UCSD-AML1 (cell line): ENCODE measurements at regions not wholly inside any gene's neighbourhood (a gene's known extent, or its start where the extent isn't known, plus 50 kb on each side); places are given as distances from the start of the nearest gene placed in this dataset.

Experiments
- DNase-seq: peaks from one replicate; lab custom pipeline; 2025; ENCODE audit not compliant: unreplicated experiment; lab: John Stamatoyannopoulos, UW

DNA sequence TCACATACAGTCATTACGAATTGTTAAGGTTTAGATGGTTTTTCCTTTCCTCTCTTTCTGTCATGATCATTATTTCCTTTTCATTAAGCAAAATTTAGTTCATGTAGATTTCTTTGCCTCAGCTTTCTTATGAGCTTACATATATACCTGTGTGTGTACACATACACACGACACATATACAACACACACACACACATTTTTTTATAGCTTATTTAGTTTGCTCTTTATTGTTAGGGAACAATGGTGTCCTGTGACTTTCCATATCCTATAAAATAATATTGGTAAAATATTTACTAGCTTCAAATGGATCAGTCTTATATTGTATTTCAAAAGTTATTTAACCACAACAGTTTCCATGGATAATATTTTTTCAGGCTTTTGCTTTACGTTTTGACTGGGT, 840.7 kb downstream of the PCDH18 start:
- DNase-seq = no peak

DNA sequence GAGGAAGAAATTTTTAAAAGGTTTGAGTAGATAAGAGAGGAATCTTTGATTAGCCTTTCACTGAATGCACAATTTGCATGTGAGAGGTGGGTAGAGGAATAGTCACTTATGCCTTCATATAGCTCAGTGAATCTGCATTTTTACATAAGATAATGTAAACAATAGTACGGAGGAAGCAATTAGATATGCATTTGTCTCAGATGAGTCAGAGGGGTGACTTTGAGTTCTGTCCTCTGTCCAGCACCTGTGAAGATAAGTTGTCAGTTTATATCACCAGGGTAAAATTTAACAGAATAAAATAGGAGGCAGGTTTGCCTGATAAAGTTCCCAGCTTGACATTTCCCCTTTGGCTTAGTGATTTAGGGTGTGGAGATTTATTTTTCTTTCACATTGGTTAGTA, 841.9 kb downstream of the PCDH18 start:
- DNase-seq = no peak

DNA sequence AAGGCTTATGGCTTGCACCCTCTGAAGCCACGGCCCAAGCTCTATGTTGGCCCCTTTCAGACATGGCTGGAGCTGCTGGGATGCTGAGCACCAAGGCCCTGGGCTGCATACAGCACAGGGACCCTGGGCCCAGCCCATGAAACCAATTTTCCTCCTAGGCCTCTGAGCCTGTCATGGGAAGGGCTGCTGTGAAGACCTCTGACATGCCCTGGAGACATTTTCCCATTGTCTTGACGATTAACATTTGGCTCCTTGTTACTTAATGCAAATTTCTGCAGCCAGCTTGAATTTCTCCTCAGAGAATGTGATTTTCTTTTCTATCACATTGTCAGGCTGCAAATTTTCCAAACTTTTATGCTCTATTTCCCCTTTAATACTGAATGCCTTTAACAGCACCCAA, 844.7 kb downstream of the PCDH18 start:
- DNase-seq = no peak

DNA sequence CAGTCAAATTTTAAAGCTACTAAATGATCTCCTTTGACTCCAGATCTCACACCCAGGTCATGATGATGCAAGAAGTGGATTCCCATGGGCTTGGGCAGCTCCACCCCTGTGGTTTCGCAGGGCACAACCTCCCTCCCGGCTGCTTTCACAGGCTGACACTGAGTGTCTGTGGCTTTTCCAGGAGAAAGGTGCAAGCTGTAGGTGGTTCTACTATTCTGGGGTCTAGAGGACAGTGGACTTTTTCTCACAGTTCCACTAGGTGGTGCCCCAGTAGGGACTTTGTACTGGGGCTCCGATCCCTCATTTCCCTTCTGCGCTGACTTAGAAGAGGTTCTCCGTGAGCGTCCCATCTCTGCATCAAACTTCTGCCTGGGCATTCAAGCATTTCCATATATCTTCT, 845.2 kb downstream of the PCDH18 start:
- peak; percentile 14 for DNase-seq

DNA sequence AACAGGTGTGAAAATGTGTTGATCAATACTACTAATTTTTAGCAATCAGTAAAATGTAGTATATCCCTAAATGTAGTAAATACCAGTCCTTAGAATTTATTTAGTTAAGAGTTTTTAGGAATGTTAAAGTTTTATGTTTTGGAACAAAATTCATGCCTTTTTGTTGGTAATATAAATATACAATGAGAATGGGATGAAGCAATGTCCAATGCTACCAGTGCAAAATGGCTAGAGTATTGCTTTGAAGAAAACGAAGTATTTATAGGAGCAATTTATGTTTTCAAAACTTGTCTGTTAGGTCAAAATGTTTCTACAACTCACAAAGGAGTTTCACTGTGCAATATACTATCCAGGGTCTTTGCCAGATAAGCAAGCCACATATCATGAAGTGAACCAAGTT, 851.5 kb downstream of the PCDH18 start:
- DNase-seq = no peak

DNA sequence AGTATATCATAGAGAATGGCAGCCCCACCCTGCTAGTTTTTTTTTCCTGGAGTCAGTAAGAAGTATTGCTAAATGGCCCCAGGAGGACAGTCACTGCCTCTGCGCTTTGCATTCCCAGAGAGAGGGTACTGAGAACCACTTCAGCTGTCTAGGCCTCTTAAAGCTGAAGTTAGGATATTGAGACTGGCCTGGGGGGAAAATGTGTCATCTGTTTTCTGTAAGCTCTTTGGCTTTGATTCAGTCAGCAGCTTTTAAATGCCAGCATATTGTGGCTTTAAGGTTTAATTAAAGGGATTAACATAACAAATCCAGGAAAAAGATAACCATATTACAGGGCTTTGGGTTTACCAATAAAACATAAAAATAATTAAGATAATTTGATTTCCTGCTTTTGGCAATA, 852.0 kb downstream of the PCDH18 start:
- no peak for DNase-seq

DNA sequence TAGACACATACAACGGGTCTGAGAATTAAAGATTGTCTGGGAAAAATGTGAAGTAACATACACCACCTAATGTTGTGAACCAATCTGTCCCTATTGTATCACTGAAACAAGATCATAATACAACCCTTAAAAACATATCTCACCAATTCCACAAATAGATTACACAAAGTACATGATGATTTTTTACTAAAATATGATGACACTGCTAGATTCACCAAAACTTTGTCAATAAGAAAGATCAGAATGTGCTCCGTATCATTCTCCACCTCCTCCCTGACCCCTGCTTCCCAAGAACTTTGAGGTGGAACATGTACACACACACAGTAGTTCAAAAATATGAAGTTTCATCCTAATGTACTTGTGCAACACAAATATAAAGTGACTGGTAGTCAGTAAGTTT, 862.0 kb downstream of the PCDH18 start:
- DNase-seq = no peak

DNA sequence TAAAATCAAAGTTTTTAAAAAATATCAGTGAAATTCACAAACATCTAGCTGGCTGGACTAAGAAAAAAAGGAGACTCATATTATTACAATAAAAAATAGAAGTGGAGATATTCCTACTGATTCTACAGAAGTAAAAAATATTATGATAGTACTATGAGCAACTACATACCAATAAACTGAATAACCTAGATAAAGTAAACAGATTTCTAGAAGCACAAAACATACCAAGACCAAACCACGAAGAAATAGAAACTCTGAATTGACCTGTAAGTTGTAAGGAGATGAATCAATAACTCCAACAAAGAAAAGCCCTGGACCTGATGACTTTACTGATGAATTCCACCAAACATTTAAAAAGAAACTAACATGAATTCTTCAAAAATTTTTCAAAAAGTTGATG, 867.3 kb downstream of the PCDH18 start:
- DNase-seq = no peak

DNA sequence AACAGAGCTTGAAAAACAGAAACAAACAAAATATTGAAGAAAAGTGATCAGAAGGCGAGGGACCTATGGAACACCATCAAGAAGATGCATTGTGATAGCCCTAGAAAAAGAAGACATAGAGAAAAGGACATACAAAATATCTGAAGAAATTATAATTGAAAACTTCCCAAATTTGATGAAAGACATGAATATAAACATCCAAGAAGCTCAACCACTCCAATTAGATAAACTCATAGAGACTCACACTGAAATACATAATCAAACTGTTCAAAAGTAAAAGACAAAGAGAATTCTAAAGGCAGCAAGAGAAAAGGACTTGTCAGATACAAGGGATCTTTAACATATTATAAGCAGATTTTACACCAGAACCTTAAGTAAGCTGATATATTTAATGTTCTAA, 869.8 kb downstream of the PCDH18 start:
- no peak for DNase-seq

DNA sequence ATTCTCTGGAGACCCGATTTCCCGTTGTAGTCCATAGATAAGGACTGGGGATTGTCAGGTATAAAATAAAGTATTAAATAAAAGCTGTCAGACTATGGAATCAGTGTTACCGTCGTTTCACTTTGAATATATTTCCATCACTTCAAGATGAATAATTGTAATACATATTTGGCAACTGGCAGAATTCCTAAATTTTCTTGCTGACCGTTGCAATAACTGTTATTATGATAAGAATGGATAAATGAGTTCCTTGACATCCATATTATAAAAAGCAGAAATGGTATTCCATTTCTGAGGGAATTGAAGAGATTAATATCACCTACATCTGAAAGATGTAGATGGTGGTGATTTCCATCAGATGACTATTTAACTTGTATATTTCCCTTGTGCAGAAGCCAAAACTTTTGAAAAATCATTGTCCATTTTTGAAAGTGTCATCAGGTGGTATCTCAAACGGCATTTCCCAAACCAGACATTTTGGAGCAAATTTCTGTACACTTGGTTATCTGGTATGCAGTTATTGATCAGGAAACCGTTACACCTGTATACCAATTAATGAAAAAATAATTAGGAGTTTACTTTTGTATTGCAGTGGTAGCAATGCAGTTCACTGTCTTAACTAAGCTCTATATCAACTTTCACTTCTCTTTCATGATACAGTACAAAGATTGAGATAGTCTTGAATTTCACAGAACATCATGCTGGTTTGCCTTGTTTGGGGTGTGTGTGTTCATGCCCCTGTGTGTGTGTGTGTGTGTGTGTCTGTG, 878.5 kb downstream of the PCDH18 start:
- DNase-seq = no peak

DNA sequence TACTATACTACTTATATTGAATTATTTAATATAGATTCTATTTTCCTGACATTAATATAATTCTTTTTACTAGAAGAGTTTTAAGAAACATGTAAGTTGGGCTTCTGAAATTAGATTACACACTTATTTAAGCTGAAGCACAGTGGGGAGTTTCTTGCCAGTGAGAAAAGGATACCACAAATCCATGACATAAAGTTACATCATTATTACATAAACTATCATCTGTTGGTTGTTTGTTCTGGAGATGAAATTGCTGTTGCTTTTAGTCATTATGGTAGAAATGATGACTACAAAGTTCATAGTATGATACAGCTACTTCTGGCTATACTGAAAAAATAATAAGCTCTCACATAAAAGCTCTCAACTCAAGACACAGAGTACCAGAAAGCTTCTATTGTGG, 880.4 kb downstream of the PCDH18 start:
- DNase-seq = no peak

DNA sequence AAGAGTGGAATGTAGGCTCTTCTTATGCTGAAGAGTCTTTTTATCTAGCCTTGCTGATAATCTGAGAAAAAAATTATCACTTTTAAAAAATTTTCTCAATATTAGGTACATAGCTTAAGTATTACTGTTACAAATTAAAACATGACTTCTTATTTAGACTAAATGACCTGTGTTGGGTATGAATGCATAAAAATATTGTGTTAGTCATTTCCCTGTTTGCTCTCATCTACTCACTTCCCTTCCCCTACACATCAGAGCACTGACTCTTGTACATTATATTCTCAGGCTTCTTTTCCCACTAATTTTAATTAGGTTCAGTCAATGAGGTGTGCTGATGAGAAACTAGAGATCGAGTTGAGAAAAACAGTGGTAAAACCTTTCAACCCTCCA, 881.0 kb downstream of the PCDH18 start:
- no peak for DNase-seq

DNA sequence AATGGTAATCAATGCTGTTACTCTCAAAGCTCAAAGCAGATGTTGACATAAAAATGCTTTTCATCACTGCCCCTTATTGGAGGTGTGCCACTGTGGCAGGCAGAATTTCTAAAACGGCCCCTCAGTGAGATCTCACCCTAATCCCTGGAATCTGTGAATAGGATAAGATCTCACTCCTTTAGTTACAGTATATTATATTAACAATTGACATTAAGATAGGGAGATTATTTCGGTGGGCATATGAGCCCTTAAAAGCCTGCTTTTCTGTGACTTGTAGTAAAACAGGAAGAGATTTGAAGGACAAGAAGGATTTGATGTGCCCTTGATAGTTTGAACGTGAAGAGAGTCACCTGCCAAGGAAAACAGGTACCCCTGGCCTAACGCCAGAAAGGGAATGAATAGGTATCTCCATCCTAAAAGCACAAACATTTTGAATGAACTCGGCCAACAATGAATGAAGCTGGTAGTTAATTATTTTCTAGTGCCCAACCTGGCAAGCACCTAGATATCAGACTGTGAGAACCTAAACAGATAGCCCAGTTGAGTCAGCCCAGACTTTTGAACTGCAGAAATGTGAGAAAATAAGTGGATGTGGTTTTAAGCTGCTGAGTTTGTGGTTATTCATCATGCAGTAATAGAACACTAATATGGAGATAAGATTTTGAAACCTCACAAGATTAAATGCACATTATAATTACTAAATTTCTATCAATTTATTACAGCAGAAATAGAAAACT, 881.6 kb downstream of the PCDH18 start:
- no peak for DNase-seq

DNA sequence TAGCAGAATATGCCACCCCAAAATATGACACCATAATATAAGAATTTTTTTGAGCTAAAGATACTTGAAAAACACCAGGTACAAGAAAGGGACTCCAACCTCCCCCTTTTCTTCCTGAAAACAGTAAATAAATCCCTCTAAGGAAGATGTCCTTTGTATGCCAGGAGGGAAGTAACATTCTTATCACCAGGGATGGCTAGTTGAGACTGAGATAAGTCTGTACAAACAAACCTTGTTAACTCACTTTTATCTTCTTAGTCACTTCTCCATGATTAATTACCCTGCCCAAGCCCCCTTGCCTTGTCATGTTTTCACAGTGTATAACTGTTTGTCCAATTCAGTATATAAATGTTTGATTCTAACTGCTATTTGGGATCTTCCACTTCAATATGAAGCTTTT, 888.0 kb downstream of the PCDH18 start:
- no peak for DNase-seq

DNA sequence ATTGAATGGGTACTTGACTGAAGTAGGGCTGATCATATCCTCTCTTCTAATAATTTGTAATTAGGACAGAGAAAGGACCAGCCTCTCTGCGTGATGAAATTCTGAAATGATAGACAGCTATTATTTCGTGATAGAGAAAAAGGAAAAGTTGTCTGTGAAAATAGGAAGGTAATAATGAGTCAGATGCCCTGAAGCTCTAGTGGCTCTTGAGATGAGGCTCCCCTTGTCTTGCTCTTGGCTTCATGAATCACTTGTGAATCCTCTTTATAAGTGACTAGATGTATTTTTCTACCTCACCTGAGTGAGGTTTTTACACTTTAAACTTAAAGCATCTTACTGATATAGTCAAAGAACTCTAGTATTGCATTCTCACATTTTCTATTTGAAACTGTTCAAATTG, 888.9 kb downstream of the PCDH18 start:
- no peak for DNase-seq

DNA sequence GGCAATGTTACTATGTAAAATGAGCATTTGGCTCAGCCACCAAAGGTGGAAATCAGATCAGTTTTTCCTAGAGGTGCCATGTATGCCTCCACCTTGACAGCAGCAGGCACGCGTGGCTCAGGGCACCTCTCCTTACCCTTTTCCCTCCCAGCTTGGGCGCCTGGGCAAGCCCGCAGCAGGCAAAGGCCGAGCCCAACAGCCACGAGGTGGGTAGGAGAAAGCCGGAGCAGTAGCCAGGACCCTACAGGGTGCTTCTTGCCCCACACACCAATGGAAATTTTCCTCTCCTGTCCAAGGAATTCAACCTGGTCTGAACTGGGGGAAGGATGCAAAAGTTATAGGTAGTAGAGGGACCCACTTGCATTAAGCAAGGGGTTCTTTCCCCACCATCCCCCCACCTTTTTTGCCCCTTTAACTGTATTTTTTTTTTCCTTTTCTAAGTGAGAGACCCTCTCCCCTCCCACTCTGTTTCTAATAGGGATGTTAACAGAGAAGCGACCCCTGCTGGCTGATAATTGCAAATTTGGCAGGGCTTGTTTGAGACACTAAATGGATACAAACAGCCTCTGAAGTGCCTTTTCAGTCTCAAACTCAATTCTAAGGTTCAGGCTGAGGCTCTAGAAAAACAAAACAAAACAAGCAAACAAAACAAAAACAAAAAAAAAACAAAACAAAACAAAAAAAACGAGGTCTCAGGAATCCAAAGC, 895.1 kb downstream of the PCDH18 start:
- DNase-seq = peak; percentile 9

DNA sequence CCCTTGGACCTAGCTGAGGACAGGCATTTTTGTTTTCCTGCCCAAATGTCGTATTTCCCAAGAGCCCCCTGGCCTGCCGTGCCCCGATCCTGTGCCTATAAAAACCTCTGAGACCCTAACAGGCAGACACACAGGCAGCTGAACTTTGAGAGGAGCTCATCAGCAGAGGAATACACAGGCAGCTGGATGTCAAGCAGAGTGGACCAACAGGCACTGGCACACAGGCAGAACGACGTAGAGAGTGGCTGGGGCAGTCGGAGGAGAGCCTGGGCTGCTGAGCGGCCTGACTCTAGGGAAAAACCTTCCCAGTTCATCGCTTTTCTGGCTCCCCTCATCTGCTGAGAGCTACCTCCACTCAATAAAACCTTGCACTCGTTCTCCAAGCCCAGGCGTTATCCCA, 896.1 kb downstream of the PCDH18 start:
- peak; percentile 8 for DNase-seq

DNA sequence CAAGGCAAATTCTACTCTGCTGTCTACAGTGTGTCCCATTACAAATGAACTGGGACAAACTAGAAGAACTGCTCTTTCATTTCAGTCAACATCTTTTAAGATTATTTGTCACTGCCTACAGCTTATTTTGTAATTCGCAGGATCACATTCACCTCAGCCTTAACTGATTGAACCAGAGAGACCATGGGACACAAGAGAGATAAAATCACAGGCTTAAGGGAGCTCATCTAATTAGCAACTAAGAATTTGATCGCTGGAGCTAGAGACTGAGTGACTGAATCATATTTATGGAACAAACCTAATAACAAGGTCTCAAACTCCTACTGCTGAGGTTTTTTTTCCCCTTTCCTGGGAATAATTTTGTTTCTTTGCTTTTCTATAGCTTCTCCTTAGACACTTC, 898.2 kb downstream of the PCDH18 start:
- no peak for DNase-seq

DNA sequence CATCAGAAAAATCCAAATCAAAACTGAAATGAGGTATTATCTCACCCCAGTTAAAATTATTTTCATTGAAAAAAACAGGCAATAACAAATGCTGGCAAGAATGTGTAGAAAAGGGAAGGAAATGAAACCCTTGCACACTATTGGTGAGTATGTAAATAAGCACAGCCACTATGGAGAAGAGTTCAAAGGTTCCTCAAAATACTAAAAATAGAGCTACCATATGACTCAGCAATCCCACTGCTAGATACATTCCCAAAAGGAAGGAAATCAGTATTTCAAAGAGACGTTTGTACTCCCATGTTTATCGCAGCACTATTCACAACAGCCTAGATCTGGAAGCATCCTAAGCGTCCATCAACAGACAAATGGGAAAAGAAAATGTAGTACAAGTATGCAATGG, 932.4 kb downstream of the PCDH18 start:
- DNase-seq = no peak

DNA sequence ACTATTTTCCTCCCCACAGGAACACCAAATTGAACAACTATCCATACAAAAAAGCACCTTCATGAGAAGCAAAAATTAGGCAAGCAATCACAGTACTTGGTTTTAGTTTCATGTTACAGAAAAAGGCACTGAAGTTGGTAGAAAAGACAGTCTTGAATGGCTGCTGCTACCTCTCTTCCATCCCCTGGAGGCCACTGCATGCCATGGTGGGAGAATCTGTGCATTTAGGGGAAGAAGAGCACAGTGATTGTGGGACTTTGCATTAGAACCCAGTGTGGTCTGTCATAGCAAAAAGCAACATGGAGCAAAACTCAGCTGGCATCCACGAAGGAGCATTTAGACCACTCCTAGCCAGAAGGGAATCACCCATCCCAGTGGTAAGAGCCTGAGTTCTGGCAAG, 941.9 kb downstream of the PCDH18 start:
- no peak for DNase-seq

DNA sequence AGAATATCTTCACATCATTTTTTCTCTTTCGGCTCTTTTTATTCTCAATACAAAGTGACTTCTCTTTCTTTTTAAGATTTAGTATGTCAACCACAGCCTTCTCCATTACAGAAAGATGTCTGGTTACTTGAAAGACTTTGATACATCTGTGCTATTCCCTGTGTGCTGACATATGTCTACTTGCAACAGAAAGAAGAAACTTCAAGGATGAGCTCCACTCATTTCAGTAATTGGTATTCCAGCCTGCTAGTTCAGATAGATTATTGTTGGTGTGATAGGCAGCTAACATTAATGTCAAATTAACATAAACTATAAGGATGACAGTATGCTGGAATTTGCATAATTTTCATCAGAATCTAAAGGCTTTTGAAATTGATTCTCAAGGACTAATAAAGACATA, 948.7 kb downstream of the PCDH18 start:
- no peak for DNase-seq

DNA sequence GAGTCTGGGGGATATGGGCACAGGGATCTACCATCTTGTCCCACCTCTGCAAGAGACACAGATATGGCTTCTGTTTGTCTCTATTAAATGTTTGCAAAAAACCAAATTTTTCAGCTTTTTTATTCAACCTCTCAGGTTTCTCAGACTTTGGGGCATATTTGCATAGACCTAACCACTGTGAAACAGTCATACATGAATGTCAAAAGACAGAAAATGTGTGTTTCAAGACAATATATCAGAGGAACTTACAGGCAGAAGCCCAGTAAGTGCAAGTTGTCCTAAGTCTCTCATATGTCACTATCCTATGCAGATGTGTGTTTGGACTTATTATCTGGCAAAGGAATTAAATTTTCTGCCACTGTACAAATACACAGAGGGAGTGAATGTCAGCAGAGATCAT, 951.2 kb downstream of the PCDH18 start:
- no peak for DNase-seq
